GM18873 (cell line): ENCODE measurements at regions not wholly inside any gene's neighbourhood (a gene's known extent, or its start where the extent isn't known, plus 50 kb on each side); places are given as distances from the start of the nearest gene placed in this dataset.

Experiments used
- ATAC-seq: cut with Tn5 transposase; IDR thresholded peaks from one replicate; pipeline ENCODE4 v1.9.1; 2021; ENCODE audit warnings: mild to moderate bottlenecking, moderate library complexity, moderate number of reproducible peaks; ENCODE audit not compliant: unreplicated experiment, low FRiP score

DNA sequence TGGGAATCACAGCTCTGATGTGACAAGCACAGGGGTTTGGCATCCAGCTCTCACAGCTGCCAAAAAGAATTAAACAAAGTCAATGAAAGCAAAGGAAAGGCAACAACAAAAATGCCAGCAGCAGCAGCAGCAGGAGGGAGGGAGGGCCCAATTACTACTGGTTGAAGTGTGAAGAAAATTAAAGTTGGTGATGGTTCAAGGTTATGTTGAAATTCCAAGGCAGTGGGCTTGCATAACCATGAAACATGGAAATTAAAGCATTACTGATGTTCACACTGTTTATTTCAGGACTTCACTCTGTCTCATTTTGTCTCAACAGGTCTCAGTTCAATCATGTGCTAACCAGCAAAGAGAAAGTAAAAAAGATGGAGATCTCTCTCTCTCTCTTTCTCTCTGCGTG lies 220.3 kb upstream of the LYPLAL1 start:
- ATAC-seq = no peak

DNA sequence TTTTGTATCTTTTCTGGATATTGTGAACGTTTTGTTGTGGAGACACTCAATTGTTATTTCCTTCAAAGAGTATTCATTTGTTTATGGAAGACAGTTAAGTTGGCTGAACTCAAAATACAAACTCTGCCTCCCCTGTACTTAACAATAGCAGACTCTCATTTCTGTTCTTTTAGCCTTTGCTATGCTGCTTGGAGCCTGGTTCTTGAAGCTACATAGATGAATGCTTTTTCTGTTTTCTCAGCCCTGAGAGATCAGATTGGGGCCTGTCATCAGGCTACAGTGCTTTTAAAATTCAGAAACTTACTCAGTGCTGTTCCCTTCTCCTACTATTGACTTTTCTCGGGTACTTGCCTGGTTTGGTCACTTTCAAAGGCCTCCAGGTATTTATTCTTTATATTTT lies 215.7 kb upstream of the LYPLAL1 start:
- ATAC-seq = no peak

DNA sequence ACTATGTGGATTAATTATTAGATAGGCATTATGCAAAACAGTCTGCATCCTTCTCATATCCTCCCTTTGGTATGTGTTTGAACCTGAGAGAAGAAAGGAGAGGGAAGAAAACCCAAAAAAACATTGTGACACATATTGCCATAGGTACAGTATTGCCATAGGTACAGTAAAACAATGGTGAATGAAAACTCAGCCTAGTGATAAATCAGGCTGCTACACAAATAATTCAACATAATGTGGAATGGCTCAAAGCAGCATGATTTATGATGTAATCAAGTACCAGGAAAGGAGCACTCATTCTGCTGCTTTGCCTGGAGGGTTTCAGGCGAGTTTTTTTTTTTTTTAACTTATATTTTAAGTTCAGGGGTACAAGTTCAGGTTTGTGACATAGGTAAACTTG lies 213.9 kb upstream of the LYPLAL1 start:
- ATAC-seq = no peak

DNA sequence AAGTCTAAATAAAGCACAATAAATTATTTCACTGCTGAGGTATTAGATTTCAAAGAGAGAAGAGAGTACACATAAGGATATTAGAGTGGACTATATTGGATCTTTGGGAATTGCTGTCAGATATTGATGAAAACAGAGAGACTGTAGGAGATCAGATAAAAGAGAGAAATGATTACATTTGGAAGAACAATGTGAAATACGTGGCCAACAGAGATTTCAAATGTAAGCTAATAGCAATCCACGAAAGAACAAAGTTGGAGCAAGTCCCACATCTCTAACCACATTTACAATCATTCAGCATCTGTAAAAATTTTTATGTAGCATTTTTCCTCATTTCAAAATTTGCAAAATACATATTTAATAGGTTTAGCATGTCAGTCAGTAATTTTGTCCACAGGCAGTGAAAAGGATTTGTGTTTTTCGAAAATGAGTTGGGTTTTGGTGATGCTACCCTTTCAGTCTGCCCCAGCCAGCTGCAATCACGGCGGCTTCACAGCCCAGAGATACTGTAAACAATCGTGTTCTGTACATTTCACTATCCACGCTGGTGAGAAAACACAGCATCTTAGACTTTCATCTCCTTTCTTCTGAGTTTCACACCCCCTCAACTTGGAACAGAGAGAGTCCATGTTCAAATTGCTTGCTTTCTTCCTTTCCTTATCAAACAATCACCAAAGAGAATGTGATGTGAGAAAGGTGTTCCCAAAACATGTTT lies 209.1 kb upstream of the LYPLAL1 start:
- no peak for ATAC-seq

DNA sequence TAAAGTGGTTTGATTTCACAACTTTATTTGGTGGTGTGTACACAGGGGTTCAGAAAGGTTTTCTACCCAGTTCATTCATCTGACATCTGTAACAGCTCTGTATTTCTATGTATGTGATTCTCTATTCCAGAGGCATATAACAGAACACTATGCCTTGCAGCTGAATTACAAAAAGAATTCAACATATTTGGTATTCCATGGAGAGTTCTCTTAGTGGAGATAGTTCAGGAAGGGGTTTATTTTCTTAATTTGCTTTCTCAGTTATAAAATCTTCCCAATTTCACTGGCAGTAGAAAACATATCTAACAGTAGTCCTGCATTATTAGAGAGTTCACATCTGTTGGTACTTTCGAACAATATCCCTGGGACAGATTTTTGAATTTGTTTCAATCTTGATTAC lies 207.9 kb upstream of the LYPLAL1 start:
- ATAC-seq = no peak

DNA sequence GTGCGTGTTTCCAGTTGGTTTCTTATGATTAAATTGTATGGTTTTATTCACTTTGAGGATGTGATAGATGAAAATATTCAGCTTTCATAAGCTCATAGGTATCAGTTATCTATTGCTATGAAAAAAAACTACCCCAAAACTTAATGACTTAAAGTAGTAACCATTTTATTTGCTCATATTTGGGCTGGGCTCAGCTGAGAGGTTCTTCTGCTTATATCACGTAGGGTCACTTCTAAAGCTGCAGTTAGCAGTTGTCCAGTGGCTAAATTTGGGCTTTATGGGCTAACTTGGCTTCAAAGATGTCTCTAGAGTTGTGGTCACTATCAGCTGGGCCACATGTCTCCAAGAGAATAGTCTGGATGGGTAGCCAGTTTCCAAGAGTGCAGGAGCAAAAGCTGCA lies 206.4 kb upstream of the LYPLAL1 start:
- ATAC-seq = no peak

DNA sequence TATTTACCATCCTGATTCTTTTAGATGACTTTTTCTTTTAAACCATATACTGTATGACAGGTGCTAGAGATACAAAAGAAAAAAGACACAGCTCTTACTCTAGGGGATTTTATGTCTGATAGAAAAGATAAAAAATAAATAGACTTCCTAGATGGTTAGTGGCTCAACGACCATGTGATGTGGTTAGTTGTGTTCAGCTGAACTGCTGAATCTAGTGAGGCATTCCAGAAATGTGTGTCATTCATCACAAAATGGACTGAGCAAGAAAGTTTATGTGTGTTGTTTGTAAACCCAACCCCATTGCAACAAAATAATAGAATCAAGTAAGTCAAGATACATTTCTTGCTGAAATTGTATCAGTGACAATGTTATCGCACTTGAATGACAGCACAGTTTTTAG lies 205.8 kb upstream of the LYPLAL1 start:
- no peak for ATAC-seq

DNA sequence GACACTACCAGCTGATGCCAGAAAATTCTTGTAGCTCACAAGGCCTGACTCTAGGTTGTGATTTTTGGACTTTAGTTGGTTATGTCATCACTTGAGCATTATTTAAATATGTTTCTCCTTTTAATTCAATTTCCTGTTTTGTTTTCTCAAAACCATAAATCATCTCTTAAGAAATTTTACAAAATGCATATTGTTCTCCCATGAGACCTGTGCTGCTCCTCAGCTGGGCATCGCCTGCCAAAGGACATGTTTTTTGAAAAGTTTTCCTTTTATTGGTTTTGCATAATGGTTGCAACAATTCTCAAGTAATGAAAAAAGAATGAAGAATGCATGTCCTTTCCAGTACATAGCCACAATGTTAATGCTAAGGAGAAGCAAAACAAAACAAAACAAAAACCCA lies 204.7 kb upstream of the LYPLAL1 start:
- ATAC-seq = no peak

DNA sequence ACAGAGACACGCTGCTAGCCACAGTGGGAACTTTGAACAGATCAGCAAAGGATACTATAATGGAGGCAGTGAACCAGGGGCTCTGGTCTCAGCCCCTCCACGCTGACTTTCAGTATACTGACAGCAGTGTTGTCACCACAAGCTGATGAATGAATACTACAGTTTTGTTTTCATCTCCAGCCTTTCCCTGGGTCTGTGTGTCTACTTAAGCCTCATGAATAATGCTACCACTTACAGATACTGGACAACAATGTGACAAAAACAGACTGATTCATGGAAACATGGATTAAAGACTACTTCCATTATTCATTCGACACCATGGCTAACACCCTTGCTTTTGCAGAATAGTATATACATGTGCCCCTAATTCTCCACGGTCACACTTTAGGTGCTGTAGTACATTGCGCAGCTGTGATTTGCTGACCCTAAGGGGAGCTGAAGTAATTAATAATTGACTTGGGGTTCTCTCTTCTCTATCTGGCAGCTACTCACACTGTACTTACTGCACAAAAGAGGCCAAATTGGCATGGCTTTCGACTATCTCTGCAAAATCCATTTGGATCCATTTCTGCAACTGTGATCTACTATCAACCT lies 203.2 kb upstream of the LYPLAL1 start:
- ATAC-seq = no peak

DNA sequence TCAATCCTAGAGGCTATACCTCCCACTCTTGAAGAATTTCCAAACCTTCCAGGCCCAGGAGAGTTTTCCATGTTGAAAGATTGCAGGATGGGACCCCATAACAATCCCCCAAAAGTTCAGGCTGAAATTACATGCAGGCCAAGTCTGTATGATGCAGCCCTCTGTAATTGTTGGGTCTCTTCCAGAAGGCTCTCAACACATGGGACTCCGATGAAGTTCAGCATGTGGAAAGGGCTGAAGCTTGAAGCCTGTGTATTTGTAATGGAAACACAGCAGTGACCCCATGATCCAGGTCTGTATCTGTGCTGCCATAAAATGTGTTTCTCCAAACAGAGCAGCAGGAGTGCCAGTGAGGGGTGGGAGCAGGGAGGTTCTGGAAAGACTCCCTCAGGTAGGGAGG lies 202.5 kb upstream of the LYPLAL1 start:
- ATAC-seq = no peak

DNA sequence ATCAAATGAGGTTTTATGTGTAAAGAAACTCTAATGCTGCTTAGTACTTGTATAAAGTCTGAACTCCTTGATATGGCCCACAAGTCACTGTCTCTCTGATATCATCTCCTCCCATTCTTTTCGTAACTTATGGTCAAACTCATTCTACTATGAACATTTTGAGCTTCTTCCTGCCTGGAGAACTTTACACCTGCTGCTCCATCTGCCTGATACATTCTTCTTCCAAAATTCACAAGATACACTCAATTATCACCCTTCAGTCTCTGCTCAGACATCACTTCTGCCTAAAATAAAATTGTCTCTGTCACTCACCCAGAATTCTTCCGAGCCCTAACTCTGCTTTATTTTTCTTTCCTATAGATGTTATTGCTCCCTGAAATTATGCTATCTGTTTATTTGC lies 192.8 kb upstream of the LYPLAL1 start:
- ATAC-seq = no peak

DNA sequence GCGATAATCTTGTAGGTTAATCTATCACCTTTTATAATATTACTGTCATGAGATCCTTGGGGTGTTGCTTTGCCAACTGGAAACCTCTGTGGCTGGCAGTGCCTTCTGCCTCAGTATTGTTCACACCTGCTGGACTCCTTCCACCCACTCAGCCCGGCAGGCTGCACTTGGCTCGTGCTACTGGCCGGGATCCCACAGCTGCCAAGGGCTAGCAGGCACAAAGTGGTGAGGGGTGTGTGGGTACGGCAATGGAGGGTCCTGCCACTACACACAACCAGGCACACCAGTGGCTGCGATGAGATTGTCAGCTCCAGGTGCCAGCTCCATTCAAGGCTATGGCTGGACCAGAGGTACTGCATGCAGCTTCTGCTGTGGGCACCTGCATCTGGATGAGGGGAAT lies 191.2 kb upstream of the LYPLAL1 start:
- no peak for ATAC-seq

DNA sequence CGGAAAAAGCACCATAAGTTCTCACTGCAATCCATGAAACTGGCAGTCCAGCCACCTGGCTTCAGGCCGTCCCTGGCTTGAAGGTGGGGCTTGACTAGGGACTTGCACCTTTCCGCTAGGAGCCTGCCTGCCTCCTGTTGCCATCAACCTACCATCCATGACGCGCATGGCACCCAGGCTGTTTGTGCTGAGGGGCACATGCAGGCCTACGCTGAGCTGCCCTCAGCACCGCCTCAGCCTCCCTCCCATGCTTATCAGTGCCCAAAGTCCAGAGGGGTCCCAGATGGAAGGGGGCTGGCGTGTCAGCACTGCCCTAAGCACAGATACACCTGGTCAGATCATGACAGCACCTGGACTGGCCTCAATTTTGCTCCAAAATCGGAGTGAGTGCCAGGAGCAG lies 190.2 kb upstream of the LYPLAL1 start:
- ATAC-seq = no peak

DNA sequence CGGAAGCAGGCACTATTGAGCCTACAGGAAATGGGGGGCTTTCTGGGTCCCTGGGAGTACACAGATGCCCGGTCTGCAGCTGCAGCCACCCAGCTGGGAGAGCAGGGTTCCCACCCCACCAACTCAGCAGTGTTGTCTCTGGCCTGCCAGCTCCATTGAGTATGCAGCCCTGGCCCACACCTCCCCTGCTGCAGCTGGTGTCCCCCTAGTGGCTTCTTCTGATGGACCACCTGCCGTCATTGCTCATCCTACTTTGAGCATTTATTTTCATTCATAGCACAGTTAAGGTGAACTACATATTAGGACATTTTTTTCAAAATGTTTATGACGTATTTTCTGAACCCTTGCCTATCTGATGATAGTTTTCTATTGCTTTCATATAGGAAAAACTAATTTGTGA lies 189.8 kb upstream of the LYPLAL1 start:
- no peak for ATAC-seq

DNA sequence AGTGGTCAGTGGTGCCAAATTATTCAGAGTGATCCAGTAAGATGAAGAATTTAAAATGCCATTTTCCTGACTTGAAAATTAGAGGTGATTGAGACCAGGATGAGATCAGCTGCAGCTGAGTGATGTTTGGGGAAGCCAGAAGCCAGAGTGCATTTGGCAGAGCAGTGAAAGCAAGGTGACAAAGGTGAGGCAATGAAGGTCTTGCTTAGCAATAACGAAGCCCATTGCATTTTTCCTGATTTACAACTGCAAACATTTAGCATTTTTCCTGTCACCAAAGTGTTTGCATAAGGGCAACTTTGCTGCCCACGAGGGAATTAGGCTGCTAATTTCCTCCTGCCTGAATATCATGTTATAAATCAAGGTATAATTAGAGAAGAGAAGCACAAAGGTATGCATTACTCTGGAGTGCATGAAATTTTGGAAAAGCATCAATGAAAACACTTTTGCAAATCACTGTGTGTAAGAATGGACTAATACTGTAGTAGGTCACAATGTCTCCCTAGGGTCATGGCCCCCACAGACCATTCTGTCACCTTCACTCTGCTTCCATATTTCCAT lies 188.2 kb upstream of the LYPLAL1 start:
- no peak for ATAC-seq

DNA sequence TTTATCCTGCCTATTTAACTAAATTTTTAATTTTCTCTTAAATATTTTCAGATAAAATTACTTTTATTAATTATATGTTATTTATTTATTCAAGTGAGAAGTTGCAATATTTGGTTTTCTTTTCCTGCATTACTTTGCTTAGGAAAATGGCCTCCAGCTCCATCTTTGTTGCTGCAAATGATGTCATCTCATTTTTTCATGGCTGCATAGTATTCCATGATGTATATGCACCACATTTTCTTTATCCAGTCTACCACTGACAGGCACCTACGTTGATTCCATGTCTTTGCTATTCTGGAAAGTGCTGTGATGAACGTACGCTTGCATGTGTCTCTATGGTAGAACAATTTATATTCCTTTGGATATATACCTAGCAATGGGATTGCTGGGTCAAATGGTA lies 186.9 kb upstream of the LYPLAL1 start:
- no peak for ATAC-seq

DNA sequence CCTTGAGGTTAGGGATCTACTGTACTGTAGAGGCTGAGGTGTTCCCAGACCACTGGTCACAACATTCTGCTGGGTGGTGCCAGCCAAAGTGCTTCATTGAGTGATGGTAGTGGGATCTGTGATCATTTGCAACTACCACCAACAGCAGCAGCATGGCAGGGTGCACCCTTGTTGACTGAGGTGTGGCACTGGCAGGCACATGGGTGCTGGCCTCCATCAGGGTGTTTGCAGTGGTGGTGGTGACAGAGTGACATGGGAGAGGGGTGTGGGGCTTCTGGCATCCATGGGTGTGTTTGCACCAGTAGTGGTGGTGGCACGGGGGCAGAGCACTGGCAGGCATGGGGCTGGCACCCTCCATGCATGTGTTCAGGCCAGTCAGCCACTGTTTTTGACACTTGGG lies 183.7 kb upstream of the LYPLAL1 start:
- ATAC-seq = no peak

DNA sequence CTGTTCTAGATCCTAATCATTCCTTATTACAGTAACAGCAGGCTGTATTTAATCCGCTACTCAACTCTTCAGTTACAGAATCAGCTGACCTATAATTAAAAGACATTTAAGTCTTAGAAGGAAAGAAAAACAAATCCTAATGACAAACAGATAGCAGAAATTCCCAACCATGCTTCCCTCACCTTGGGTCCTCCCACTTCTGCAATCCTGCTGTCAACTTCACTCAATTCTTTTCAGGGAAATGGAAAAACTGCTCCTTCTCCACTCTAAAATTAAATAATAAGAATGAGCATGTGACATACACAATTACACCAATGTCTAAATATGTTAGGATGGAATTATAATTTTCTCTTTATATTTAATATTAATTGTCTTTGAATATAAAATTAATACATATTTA lies 182.6 kb upstream of the LYPLAL1 start:
- ATAC-seq = no peak

DNA sequence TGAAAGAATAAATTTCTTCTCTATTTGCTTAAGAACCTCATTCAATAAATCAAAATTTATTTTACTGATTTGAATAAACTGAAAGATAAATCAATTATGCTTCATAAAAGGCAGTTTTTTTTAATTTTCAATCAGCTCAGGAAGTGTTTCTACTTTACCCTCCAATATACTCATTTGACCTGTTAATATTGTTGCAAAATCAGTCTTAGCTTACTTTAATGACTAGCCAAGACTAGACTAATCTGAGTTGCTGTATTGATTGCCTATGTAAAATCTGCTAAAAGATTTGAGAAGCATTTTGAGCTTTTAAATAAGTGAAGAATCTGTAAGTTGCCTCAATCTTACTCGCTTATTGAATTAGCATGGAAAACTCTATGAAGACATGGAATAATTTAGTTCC lies 179.1 kb upstream of the LYPLAL1 start:
- ATAC-seq = no peak

DNA sequence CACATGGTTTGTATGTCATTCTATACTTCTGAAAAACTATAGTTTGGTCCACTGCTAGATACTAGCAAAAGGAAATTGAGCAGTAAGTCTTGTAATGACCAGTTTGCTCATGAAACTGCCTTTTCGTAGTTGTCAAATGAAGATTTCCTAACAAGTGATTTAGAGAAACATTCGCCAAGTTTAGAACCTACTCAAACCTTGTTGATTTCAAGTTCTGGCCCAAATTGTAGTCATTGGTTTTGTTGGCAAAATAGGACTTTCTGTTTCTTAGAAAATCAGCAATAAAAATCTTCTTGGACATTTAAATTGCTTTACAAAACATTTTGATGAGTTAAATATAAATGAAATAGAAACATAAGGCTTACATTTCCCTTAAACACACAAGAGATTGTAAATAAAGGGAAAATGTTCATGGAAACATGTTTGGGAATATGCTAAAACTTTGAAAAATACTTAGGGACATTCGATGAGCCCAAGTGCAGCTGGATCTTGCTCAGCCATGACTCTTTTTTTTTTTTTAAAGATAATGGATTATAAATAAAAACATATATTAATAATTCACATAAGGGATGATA lies 178.5 kb upstream of the LYPLAL1 start:
- no peak for ATAC-seq

DNA sequence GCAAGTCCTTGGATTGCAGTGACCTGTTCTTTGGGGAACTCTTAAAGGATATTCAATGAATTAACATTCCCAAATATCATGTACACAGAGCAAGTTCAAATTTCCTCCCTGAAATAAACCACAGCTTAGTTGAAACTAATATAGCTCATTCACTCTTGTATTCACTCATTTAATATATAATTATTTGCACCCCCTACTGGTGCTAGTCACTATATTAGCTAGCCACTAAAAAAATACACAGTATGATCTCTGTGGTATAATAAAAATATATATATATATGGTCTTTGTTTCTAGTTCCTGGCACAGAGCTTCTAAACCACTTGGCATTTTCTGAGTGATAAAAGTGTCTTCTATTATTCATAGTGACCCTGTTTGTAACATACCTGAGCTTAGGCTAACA lies 177.3 kb upstream of the LYPLAL1 start:
- no peak for ATAC-seq

DNA sequence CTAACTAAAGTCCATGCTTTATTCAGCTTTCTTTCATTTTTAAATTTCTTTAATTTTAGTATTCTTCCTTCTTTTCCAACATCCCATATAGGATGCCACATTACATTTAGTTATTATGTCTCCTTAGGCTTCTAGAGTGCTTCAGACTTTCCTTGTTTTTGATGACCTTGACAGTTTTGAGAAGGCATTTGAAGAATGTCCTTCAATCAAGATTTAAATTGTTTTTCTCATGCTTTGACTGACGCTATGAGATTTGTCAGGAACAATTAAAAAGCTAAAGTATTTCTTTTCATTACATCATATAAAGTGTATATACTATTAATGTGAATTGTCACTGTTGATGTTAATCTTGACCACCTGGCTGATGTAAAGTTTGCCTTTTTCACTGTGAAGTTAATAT lies 173.7 kb upstream of the LYPLAL1 start:
- ATAC-seq = no peak
